C4-2B (cell line): ENCODE measurements at regions not wholly inside any gene's neighbourhood (a gene's known extent, or its start where the extent isn't known, plus 50 kb on each side); places are given as distances from the start of the nearest gene placed in this dataset.

Source experiments
- CTCF ChIP-seq: fragments of 450-650 bp; conservative IDR thresholded peaks from 2 replicates; pipeline ENCODE4 v1.5.1; 2017; ENCODE audit warnings: mild to moderate bottlenecking
- ZFX ChIP-seq: fragments of 450-650 bp; IDR thresholded peaks from 2 replicates; pipeline ENCODE4 v1.6.1; 2017

GRCh38 chr5:128800377-128800776 lies 164.9 kb upstream of the SLC27A6 start:
- no peak for TF ChIP-seq CTCF
- no peak for TF ChIP-seq ZFX
